HCT116 (cell line): ENCODE measurements at regions not wholly inside any gene's neighbourhood (a gene's known extent, or its start where the extent isn't known, plus 50 kb on each side); places are given as distances from the start of the nearest gene placed in this dataset.

Source experiments
- ATAC-seq: fragments of 200-7000 bp; cut with Tn5 transposase; 2 replicates; pipeline ENCODE4 v1.9.1; 2020; ENCODE audit warnings: mild to moderate bottlenecking, moderate library complexity
- BruUV-seq: library from RNA; stranded (reverse); fragments of 400-500 nt; replicated peaks from 2 replicates; lab custom pipeline; 2021; lab: Mats Ljungman, UMichigan
- CTCF ChIA-PET: fragments of 300-600 bp; sonication (Branson Sonifier 250); formaldehyde crosslinking; loops from one replicate; lab custom pipeline; 2021; ENCODE audit warnings: antibody characterized with exemption; lab: Charles Lee
- POLR2A ChIA-PET: fragments of 300-600, 350-600 bp; sonication (Branson Sonifier 250); formaldehyde crosslinking; loops from one replicate; lab custom pipeline; 2021; ENCODE audit warnings: antibody characterized with exemption; lab: Charles Lee
- RAD21 ChIA-PET, 2 experiments: fragments of 300-600 bp; sonication (Branson Sonifier 250); formaldehyde crosslinking; loops; one replicate each; lab custom pipeline; 2023; ENCODE audit warnings: low total read pairs in 2 of 2; ENCODE audit not compliant: uncharacterized antibody in 2 of 2, unreplicated experiment in 2 of 2, low non-redundant PET in 1 of 2; lab: Charles Lee
- DNase-seq: peaks from one replicate; pipeline ENCODE4 v3.0.0-alpha.2; 2010; ENCODE audit warnings: low read depth, low spot score
- H2AFZ ChIP-seq: fragments of 200-600 bp; shearing (Covaris generic), sonication (generic); 2 replicates; pipeline ENCODE4 v1.6.1; 2017; ENCODE audit warnings: low read depth, mixed run types, mixed read lengths, antibody characterized with exemption, low read length; ENCODE audit not compliant: poor library complexity, severe bottlenecking
- H3K27ac ChIP-seq: 2 replicates; pipeline ENCODE4 v1.5.1; 2012; ENCODE audit warnings: low read depth, low read length
- H3K27me3 ChIP-seq: fragments of 200-600 bp; sonication (generic); 2 replicates; pipeline ENCODE4 v1.6.1; 2016; ENCODE audit warnings: mixed run types, low read length, mixed read lengths; ENCODE audit not compliant: insufficient read depth
- H3K36me3 ChIP-seq, 2 experiments: fragments of 200-500 bp in 1 of 2; fragments of 200-600 bp in 1 of 2; sonication (Bioruptor generic) in 1 of 2; sonication (generic) in 1 of 2; 2 replicates each; pipeline versions ENCODE4 v1.5.1 to v1.6.1; 2014 to 2016; ENCODE audit warnings: low read length in 2 of 2, inconsistent platforms in 1 of 2, mixed read lengths in 1 of 2, mixed run types in 1 of 2; ENCODE audit not compliant: insufficient read depth in 2 of 2, control insufficient read depth in 1 of 2
- H3K4me1 ChIP-seq, 2 experiments: fragments of 200-600 bp in 1 of 2; sonication (generic) in 1 of 2; 2 replicates each; pipeline versions ENCODE4 v1.5.1 to v1.6.1; 2012 to 2017; ENCODE audit warnings: low read length in 2 of 2, inconsistent platforms in 1 of 2, mild to moderate bottlenecking in 1 of 2, mixed read lengths in 1 of 2, mixed run types in 1 of 2, moderate library complexity in 1 of 2; ENCODE audit not compliant: insufficient read depth in 2 of 2, control insufficient read depth in 1 of 2
- H3K4me2 ChIP-seq: fragments of 200-600 bp; sonication (generic); 2 replicates; pipeline ENCODE4 v1.6.1; 2017; ENCODE audit warnings: mixed run types, low read length, mixed read lengths
- H3K4me3 ChIP-seq, 2 experiments: fragments of 200-600 bp in 1 of 2; sonication (generic) in 1 of 2; replicated peaks in 1 of 2; 2 replicates each; pipeline ENCODE4 v1.5.1; 2011 to 2016; ENCODE audit warnings: low read length in 2 of 2, control low read depth in 1 of 2, low read depth in 1 of 2, mild to moderate bottlenecking in 1 of 2, mixed read lengths in 1 of 2, mixed run types in 1 of 2
- H3K79me2 ChIP-seq: fragments of 200-600 bp; sonication (generic); 2 replicates; pipeline ENCODE4 v1.6.1; 2017; ENCODE audit warnings: mild to moderate bottlenecking, mixed run types, low read length, moderate library complexity, mixed read lengths; ENCODE audit not compliant: insufficient read depth
- H3K9ac ChIP-seq: fragments of 200-600 bp; sonication (generic); 2 replicates; pipeline ENCODE4 v1.6.1; 2016; ENCODE audit warnings: low read length, mixed read lengths
- H3K9me2 ChIP-seq: fragments of 200-600 bp; sonication (generic), shearing (Covaris generic); 2 replicates; pipeline ENCODE4 v1.6.1; 2017; ENCODE audit warnings: mixed run types, mild to moderate bottlenecking, moderate library complexity; ENCODE audit not compliant: insufficient read depth
- H3K9me3 ChIP-seq, 2 experiments: fragments of 200-500 bp in 1 of 2; fragments of 200-600 bp in 1 of 2; sonication (Bioruptor generic) in 1 of 2; sonication (generic) in 1 of 2; 2 replicates each; pipeline ENCODE4 v1.6.1; 2014 to 2017; ENCODE audit warnings: low read length in 2 of 2, mixed read lengths in 2 of 2, inconsistent platforms in 1 of 2, low read depth in 1 of 2, mild to moderate bottlenecking in 1 of 2, mixed run types in 1 of 2, moderate library complexity in 1 of 2; ENCODE audit not compliant: control insufficient read depth in 1 of 2, insufficient read depth in 1 of 2
- H4K20me1 ChIP-seq: fragments of 200-600 bp; sonication (generic), shearing (Covaris generic); 2 replicates; pipeline ENCODE4 v1.6.1; 2017; ENCODE audit warnings: mixed run types, mild to moderate bottlenecking, moderate library complexity; ENCODE audit not compliant: insufficient read depth
- CEBPB ChIP-seq: IDR thresholded peaks from 2 replicates; pipeline ENCODE4 v1.6.1; 2012; ENCODE audit warnings: low read depth
- ELF1 ChIP-seq: IDR thresholded peaks from 2 replicates; pipeline ENCODE4 v1.6.1; 2012; ENCODE audit warnings: low read depth, borderline replicate concordance
- EZH2 ChIP-seq: fragments of 200-600 bp; sonication (generic); IDR thresholded peaks from 2 replicates; pipeline ENCODE4 v1.6.1; 2017; ENCODE audit warnings: antibody characterized with exemption, mixed run types
- EZH2phosphoT487 ChIP-seq: fragments of 200-600 bp; IDR thresholded peaks from 2 replicates; pipeline ENCODE4 v1.6.1; 2018; ENCODE audit warnings: antibody characterized with exemption, borderline replicate concordance
- FOSL1 ChIP-seq: IDR thresholded peaks from 2 replicates; pipeline ENCODE4 v1.6.1; 2012; ENCODE audit warnings: low read depth
- JUND ChIP-seq: IDR thresholded peaks from 2 replicates; pipeline ENCODE4 v1.6.1; 2012
- MAX ChIP-seq: IDR thresholded peaks from 2 replicates; pipeline ENCODE4 v1.6.1; 2012
- POLR2A ChIP-seq: IDR thresholded peaks from 2 replicates; pipeline ENCODE4 v1.7.0; 2011; ENCODE audit warnings: borderline replicate concordance; ENCODE audit not compliant: insufficient read depth, insufficient read length; ENCODE audit errors: extremely low read depth
- POLR2AphosphoS5 ChIP-seq: IDR thresholded peaks from 2 replicates; pipeline ENCODE4 v1.6.1; 2011; ENCODE audit warnings: mild to moderate bottlenecking, low read depth, low read length, moderate library complexity
- RAD21 ChIP-seq: IDR thresholded peaks from 2 replicates; pipeline ENCODE4 v1.6.1; 2012; ENCODE audit warnings: low read depth, mild to moderate bottlenecking
- REST ChIP-seq: IDR thresholded peaks from 2 replicates; pipeline ENCODE4 v1.6.1; 2012; ENCODE audit warnings: low read depth
- SIN3A ChIP-seq: IDR thresholded peaks from 2 replicates; pipeline ENCODE4 v1.6.1; 2012; ENCODE audit warnings: low read depth
- SRF ChIP-seq: IDR thresholded peaks from 2 replicates; pipeline ENCODE4 v1.6.1; 2012; ENCODE audit warnings: low read depth
- YY1 ChIP-seq: IDR thresholded peaks from 2 replicates; pipeline ENCODE4 v1.6.1; 2011; ENCODE audit warnings: low read length, low read depth, moderate library complexity, mild to moderate bottlenecking; ENCODE audit not compliant: insufficient replicate concordance; ENCODE audit errors: extremely low read depth
- ZBTB33 ChIP-seq: IDR thresholded peaks from 2 replicates; pipeline ENCODE4 v1.6.1; 2011; ENCODE audit warnings: mild to moderate bottlenecking, low read length, moderate library complexity; ENCODE audit not compliant: insufficient replicate concordance; ENCODE audit errors: extremely low read depth
- ZNF274 ChIP-seq: fragments of 200-500 bp; sonication (Bioruptor generic); IDR thresholded peaks from 2 replicates; pipeline ENCODE4 v1.6.1; 2014; ENCODE audit warnings: mild to moderate bottlenecking, low read depth, low read length, inconsistent platforms
- intact Hi-C: fragments of 100-400 bp; cut with micrococcal nuclease; formaldehyde crosslinking; loops from 2 replicates; pipeline ENCODE4 v1.10.0; 2022

GRCh38 chr4:18231726-18232125 is 210.2 kb upstream of the LCORL start:
- Histone ChIP-seq H3K9me3 (no peaks in the 10 kb centered on the region), H3K4me2 (no peak overlapping the region), H3K27ac (no peak overlapping the region), H3K9me2 (no peaks in the 10 kb centered on the region), H2AFZ (no peak overlapping the region), H3K27me3 (no peaks in the 10 kb centered on the region), H3K9ac (no peak overlapping the region), H4K20me1 (no peaks in the 10 kb centered on the region), H3K36me3 (no peaks in the 10 kb centered on the region), H3K4me3 (no peak overlapping the region), H3K4me1 (no peaks in the 10 kb centered on the region), H3K79me2 (no peaks in the 10 kb centered on the region)
- ATAC-seq (no peak), DNase-seq (no peak)
- intact Hi-C loops, result no loop called here
- RAD21 ChIA-PET, result no interaction called here
- TF ChIP-seq ZNF274, result no peak
- no peak for TF ChIP-seq SRF
- TF ChIP-seq EZH2, result no peak
- no peak for TF ChIP-seq ELF1
- TF ChIP-seq CEBPB, result no peak
- TF ChIP-seq ZBTB33, result no peak
- TF ChIP-seq RAD21, result no peak
- no peak for TF ChIP-seq POLR2A
- no peak for TF ChIP-seq EZH2phosphoT487
- no peak for TF ChIP-seq JUND
- no peak for TF ChIP-seq SIN3A
- BruUV-seq, result no TSS peak
- POLR2A ChIA-PET, result no interaction called here
- CTCF ChIA-PET, result no interaction called here

GRCh38 chr4:18227880-18228279 is 206.3 kb upstream of the LCORL start:
- H3K27me3 ChIP-seq, result no peaks in the 10 kb centered on the region
- H2AFZ ChIP-seq, result no peak overlapping the region
- BruUV-seq, result no TSS peak
- H3K9me3 ChIP-seq, result no peaks in the 10 kb centered on the region
- H3K9ac ChIP-seq, result no peak overlapping the region
- H3K79me2 ChIP-seq, result no peaks in the 10 kb centered on the region
- POLR2A ChIA-PET, result no interaction called here
- intact Hi-C loops, result no loop called here
- TF ChIP-seq YY1, result no peak
- no peak for TF ChIP-seq ZNF274
- TF ChIP-seq EZH2, result no peak
- TF ChIP-seq MAX, result no peak
- no peak for TF ChIP-seq POLR2AphosphoS5
- no peak for TF ChIP-seq REST
- no peak for TF ChIP-seq FOSL1
- TF ChIP-seq, all 23 proteins: peak for 0
- no peaks in the 10 kb centered on the region for H3K4me1 ChIP-seq
- H3K27ac ChIP-seq, result no peak overlapping the region
- no peaks in the 10 kb centered on the region for H4K20me1 ChIP-seq
- no peak overlapping the region for H3K4me2 ChIP-seq
- no peaks in the 10 kb centered on the region for H3K9me2 ChIP-seq
- DNase-seq, result no peak
- ATAC-seq, result no peak
- no peak overlapping the region for H3K4me3 ChIP-seq
- CTCF ChIA-PET, result no interaction called here
- RAD21 ChIA-PET, result no interaction called here
- no peaks in the 10 kb centered on the region for H3K36me3 ChIP-seq
